NK-92 (cell line): ENCODE measurements at regions not wholly inside any gene's neighbourhood (a gene's known extent, or its start where the extent isn't known, plus 50 kb on each side); places are given as distances from the start of the nearest gene placed in this dataset.
"Not testable (repeated sequence)": the region's sequence is repeated elsewhere in the genome, so short reads cannot be mapped to it uniquely, and the experiment has no call there.

Source experiments
- DNase-seq: peaks from one replicate; lab custom pipeline; 2025; ENCODE audit not compliant: unreplicated experiment; lab: John Stamatoyannopoulos, UW

DNA sequence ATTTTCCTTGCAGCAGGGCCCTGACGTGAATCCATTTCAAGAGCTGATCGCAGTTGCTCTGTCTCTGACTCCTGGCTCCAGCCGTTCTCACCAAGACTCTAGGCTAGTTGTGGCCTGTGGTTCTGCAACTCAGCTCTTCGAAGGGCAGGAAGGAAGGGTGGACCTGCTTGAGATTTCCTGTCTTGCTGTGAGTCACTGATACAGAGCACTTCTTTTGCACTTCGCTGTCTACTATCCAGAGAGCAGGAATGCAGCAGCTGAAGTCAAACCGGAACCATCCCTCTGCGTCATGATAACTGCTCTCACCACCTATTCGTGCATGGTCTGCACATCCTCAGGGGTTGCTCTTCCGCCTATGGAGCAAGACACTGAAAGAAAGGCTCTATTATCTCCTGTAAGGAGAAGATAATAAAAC is 59.7 kb downstream of the RAP2B start:
- DNase-seq, result peak; percentile 9

DNA sequence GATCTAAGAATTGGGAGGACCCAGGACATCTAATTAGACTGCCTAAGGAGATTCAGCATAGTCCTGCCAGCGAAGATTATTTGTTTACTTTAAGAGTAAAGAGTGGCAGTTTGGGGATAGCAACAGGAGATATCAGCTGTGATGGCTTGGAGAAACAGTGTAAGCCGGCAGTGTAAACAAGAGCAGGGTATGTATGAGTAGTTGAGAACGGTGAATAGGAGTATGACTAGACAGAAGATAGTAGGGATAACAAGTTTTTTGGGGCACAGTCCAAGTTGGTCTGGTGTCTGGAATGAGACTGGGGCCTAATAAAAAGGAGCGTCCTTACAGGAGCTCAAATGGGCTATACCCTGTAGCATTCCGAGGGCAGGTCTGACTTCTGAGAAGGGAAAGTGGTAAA is 64.9 kb downstream of the RAP2B start:
- not testable (repeated sequence) for DNase-seq

DNA sequence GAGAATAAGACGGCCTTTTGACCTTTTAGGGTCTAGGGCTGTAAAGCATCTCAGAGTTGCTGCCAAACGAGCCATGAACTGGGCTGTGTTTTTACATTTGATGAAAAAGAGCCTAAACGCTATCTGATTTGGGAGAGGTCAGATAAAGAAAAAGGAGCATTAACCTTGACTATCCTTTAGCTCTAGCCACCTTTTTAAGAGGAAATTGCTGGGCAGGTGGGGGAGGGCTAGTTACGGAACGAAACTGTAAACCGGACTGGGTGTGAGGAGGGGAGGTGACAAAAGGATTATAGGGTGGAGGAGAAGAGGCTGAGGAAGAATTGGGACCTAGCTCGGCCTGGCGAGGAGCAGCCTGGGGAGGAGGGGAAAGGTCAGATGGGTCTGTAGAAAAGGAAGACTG is 68.4 kb downstream of the RAP2B start:
- DNase-seq, result not testable (repeated sequence)

DNA sequence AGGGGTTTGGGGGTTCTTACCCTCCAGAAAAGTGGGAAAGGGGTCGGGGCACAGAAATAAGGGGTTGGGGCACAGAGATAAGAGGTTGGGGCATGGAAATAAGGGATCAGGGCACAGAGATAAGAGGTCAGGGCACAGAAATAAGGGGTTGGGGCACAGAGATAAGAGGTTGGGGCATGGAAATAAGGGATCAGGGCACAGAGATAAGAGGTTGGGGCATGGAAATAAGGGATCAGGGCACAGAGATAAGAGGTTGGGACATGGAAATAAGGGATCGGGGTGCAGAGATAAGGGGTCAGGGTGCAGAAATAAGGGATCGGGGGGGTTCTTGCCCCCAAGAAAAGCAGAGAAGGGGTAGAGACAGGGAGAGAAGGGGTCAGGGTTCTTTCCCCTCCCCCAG is 69.2 kb downstream of the RAP2B start:
- DNase-seq, result not testable (repeated sequence)

DNA sequence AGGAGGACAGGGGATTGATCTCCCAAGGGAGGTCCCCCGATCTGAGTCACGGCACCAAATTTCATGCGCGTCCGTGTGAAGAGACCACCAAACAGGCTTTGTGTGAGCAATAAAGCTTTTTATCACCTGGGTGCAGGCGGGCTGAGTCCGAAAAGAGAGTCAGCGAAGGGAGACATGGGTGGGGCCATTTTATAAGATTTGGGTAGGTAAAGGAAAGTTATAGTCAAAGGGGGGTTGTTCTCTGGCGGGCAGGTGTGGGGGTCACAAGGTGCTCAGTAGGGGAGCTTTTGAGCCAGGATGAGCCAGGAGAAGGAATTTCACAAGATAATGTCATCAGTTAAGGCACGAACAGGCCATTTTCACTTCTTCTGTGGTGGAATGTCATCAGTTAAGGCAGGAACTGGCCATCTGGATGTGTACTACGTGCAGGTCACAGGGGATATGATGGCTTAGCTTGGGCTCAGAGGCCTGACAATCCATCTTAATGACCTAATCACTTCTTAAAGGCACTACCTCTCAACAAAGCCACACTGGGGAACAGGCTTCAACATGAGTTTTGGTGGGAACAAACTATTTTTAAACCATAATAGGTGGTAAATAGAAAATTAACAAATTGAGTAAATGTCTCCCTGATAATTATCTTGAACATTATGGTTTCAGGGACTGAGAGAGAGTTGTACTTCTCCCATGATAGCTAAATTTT is 70.2 kb downstream of the RAP2B start:
- not testable (repeated sequence) for DNase-seq

DNA sequence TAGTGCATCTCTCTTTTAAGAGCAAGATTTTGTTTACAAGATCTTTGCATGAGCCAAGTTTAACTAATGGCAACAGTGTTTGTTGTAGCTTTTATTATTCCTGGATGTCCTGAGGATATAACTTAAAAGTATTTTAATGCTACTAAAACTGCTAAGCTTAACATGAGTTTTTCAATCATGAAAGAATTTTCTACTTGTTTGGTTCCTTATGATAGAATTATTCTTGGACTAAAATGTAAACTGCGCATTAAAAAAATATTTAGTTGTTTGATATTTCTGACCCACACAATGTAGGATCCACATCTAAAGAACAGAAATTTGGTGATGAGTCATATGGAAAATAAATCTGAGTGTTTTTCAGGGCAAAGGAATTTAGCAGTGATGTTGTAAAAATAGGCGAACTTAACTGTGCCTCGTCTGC is 70.8 kb downstream of the RAP2B start:
- DNase-seq, result no peak

DNA sequence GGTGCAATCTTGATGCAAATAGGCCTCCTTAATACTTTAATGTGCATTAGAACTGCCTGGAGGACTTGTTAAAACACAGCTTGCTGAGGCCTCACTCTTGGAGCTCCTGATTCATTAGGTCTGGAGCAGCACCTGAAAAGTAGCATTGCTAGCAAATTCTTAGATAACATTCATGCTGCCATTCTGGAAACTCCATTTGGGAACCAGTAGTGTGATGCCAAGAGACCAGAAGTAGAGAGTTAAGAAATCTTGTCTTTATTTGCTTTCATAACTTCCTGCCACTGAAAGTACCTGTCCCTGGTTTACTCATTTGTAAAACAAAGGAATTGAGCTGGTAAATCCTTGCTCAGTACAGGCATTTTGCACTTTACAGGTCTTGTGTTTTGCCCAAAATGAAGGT is 72.0 kb downstream of the RAP2B start:
- DNase-seq, result no peak

DNA sequence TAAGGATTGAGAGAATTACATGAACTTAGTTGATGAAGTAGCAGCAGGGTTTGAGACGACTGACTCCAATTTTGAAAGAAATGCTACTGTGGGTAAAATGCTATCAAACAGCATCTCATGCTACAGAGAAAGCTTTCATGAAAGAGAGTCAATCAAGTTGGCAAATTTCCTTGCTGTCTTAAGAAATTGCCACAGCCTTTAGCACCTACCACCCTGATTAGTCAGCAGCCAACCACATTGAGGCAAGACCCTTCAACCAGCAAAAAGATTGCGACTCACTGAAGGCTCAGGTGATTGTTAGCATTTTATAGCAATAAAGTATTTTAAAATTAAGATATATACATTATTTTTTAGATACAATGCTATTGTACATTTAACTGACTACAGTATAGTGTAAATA is 80.9 kb downstream of the RAP2B start:
- DNase-seq, result no peak

DNA sequence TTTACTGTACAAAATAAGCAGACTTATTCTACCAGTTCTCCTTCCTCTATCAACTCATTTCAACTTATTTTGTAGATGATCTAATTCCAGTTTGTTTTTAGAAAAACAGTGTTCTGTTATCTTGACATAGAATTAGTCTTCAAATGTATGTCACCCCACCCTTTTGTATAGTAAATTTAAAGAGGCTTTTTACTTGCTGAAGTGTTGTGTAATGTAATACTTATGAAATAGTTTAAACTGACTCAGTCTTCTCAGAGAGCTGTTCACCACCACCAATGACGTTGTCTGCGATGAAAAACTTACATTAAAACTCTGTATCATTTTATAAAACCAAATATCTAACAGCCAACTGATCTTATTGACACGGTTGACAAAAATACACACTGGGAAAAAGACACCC is 82.9 kb downstream of the RAP2B start:
- DNase-seq, result no peak

DNA sequence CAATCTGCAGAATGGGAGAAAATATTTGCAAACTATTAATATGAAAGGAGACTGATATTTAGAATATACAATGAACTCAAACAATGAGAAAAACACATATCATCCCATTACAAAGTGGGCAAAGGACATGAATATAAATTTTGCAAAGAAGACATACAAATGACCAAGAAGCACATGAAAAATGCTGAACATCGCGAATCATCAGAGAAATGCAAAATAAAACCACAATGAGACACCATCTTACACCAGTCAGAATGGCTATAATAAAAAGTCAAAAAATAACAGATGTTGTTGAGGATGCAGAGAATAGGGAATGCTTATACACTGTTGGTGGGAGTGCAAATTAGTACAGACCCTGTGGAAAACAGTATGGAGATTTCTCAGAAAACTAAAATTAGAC is 83.6 kb downstream of the RAP2B start:
- no peak for DNase-seq

DNA sequence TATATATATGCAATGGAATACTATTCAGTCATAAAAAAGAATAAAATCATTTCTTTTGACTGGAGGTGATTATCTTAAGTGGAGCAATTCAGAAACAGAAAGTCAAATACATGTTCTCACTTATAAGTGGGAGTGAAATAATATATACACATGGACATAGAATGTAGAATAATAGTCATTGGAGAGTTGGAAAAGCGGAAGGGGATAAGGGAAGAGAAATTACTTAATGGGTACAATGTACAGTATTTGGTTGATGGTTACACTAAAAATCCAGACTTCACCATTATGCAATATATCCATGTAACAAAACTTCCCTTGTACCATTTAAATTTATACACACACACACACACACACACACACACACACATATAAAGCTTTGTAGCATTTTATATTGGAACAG is 84.3 kb downstream of the RAP2B start:
- no peak for DNase-seq

DNA sequence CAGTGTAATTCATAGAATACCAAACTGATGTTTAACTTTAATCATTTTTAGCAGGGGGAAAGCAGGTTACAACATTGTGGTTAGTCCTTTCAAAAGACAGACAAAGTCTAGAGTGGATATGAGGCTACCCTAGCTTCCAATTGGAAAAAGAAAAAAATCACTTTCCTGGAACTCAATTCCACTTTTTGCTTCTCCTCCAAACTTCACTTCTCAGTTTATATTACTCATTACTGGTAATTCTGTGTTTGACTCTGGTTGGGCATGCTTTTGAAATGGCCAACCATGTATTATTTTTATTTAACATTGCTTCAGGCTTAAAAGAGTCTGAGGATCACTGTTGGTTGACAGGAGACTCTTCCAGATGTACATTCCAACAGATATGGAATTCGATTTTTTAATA is 84.8 kb downstream of the RAP2B start:
- DNase-seq, result no peak

DNA sequence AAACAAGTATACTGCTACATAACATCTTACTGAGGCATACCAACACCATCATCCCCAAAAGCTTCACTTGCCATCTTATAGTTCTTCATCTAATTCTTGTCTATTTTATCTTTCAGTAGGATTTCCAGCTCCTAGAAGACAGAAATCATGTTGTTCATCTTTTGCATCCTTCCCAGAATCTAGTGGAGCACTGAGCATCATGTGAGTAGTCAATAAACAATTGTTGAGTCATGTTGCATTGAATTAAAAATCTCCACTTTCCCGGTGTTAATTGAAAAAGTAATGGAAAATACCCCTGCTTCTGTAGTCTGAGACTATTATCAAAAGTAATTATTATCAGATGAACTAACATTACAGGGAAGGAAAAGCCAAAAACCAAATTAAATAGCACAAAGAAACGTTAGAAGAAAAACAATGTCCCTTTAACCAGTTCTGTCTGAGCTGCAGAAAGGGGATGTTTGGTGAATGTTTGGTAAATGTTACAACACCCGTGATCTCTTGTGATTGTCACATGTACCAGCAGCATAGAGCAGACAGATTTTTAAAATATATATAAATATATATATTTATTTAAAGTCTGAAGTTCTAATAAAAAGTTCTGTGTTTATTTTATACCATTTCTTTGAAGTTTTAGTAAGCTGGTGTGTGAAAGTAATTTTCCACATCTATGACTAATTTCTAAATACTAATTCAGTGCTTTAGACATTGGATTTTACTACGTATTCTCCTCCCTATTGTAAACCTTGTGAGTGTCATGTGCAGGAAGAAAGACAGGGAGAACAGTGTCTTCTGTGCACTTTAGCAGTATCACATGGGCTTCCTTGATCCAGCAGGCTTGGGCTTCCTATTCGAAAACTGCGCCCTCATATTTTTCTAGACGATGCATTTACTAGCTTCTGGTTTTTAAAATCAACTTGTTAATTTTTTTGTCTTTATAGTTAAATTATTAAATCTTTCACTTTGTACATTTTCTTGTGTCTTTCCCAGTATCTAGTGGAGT is 85.6 kb downstream of the RAP2B start:
- no peak for DNase-seq

DNA sequence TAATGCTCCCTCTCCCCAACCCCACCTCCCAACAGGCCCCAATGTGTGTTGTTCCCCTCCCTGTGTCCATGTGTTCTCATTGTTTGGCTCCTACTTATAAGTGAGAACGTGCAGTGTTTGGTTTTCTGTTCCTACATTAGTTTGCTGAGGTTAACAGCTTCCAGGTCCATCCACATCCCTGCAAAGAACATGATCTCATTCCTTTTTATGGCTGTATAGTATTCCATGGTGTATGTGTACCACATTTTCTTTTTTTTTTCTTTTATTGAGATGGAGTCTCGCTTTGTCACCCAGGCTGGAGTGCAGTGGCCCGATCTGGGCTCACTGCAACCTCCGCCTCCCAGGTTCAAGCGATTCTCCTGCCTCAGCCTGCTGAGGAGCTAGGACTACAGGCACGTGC is 86.8 kb downstream of the RAP2B start:
- not testable (repeated sequence) for DNase-seq

DNA sequence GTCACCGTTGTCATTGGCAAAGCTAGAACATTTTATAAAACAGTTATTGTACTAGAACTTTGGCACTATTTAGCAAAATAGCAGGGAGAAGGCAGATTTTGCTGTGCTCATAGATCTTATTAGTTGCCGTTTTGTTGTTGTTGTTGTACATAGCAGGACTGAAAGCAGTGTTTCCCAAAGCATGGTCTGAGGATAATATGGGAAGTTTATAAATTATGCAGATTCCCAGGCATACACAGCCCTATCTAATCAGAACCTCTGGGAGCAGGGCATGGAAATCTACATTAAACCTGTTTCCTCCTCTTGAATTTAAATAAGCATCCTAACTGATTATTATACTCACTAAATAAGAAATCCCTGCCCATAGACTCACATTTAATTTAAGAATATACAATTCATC is 87.9 kb downstream of the RAP2B start:
- no peak for DNase-seq

DNA sequence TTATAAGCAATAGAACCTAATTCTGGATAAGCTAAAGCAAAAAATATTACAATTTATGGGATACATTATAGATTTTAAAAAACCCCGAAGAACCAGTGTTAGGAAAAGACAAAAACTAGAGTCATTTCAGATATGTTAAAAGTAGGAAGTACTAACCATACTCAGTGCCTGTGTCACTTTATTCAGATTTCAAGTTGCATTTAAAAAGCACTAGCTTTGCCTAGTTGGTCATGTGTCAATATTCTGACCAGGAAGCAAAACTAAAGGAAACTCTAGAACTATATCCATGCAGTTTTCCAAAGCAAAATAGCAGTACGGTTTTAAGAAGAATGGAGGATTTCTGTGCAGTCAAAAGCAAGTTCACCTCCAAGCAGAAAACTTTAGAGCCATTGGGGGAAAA is 88.4 kb downstream of the RAP2B start:
- DNase-seq, result no peak

DNA sequence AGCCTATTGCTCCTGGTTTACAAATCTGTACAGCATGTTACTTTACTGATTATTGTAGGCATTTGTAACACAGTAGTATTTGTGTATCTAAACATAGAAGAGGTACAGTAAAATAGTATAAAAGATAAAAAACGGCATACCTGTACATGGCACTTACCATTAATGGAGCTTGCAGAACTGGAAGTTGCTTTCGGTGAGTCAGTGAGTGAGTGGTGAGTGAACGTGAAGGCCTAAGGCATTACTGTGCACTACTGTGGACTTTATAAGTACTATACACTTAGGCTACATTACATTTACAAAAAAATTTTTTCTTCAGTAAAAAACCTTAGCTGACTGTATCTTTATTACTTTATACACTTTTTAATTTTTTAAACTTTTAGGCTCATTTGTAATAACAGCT is 90.9 kb downstream of the RAP2B start:
- DNase-seq, result no peak

DNA sequence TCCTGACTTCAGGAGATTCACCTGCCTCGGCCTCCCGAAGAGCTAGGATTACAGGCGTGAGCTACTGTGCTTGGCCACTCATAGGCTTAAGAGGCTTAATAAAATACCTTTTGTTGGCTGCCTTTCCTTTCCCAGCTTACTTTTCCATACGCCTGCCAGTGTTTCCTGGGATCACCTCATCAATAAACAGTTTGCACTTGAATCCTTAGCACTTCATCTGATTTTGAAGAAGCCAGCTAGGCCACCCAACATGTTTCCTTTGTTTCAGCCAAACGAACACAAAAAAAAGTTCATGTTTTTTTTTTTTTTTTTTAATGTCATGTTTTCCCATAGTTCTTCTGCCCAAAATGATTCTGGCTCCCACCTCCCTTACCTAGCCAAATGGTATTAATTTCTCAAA is 92.3 kb downstream of the RAP2B start:
- no peak for DNase-seq

DNA sequence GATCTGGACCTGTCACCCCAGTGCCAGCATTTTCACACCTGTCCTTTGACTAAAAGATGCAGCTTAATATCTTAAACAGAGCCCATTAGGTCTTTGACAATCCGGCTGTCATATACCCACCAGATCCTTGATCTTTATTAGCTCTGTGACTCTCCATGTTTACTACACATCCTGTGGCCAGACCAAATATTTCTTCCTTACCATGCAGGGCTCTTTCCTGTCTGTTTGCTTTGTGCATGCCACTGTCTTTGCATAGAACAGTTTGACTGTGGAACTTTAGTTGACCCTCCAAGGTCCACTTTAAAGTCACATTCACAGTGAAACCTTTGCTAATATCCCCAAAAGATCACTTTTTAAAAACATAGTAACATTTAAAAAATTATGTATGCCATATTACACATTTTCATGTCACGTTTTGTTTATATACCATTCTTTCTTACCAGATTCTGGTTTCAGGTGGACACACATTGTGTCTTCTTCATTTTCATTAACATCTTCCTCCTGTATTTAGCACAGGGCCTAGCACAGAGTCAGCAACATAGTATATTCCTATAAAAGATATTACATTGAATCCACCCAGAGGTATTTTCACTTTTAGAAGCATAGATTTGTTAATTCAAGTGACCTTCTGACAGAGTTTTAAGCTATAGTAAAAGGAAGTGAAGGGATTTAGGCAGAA is 95.8 kb downstream of the RAP2B start:
- DNase-seq, result no peak

DNA sequence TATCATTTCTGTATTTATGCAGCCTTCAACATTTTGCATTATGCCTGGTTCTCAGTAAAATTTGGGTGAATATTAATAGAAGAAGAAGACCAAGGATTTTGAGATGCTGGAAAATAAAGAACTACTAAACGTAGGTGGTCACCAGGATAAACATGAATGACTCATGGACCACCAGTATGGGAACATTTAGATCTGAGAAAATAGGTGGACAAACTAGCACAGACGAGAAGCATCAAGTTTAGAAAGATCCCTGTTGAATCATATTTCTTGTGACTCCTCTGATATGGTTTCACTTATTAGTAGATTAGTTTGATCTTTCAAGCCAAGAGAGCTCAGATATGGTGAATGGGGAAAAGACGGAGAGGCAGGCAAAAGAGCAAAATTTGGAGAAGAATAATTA is 97.9 kb downstream of the RAP2B start:
- no peak for DNase-seq

DNA sequence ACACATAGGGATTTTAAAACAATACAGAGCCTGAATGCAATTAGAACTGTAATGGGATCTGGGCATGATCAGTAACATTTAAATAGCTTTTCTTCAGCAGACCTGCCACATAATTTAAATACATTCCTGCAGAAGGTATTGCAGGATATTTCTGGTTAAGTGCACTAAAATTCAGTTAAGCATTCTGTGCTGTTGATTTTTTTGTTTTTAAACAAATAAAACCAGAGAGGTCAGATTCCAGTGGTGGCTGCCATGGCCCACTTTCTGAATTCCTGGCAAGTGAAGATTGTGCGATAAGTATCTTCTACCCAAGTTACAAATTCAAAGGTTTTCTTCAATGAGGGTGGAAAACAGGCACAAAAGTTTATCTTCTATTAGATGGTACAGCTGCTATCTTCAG is 98.7 kb downstream of the RAP2B start:
- DNase-seq, result no peak

DNA sequence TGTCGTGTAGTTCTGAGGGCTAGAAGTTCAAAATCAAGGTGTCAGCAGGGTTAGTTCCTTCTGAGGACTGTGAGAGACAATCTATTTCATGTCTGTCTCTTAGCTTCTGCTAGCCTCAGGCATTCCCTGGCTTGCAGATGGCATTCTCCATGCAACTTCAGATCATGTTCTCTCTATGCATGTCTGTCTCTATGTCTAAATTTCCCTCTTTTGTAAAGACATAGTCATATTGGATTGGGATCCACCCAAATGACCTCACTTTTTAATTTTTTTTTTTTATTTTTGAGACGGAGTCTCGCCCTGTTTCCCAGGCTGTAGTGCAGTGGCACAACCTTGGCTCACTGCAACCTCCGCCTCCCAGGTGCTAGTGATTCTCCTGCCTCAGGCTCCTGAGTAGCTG is 104.6 kb downstream of the RAP2B start:
- no peak for DNase-seq
